Astrocyte (in vitro differentiated cells and primary cell): ENCODE measurements at regions not wholly inside any gene's neighbourhood (a gene's known extent, or its start where the extent isn't known, plus 50 kb on each side); places are given as distances from the start of the nearest gene placed in this dataset.

Experiments
- DNase-seq: peaks from one replicate; pipeline ENCODE4 v3.0.0-alpha.2; 2010; ENCODE audit warnings: low read depth
- FAIRE-seq: peaks from 2 replicates; lab custom pipeline; 2011; peaks lifted over from hg19 to GRCh38; lab: Jason Lieb, UNC
- H2AFZ ChIP-seq: 2 replicates; pipeline ENCODE4 v1.6.0; 2012; ENCODE audit warnings: low read depth, low read length, inconsistent platforms
- H3K27ac ChIP-seq: 2 replicates; pipeline ENCODE4 v1.5.1; 2011; ENCODE audit warnings: low read depth, low read length, inconsistent platforms
- H3K27me3 ChIP-seq: 2 replicates; pipeline ENCODE4 v1.6.0; 2011; ENCODE audit warnings: low read length, inconsistent platforms; ENCODE audit not compliant: insufficient read depth
- H3K36me3 ChIP-seq: 2 replicates; pipeline ENCODE4 v1.5.1; 2011; ENCODE audit warnings: low read length, inconsistent platforms; ENCODE audit not compliant: insufficient read depth
- H3K4me1 ChIP-seq: 2 replicates; pipeline ENCODE4 v1.5.1; 2011; ENCODE audit warnings: low read length, inconsistent platforms; ENCODE audit not compliant: insufficient read depth
- H3K4me2 ChIP-seq: 2 replicates; pipeline ENCODE4 v1.6.0; 2012; ENCODE audit warnings: low read length, inconsistent platforms
- H3K4me3 ChIP-seq: 2 replicates; pipeline ENCODE4 v1.5.1; 2011; ENCODE audit warnings: low read depth, mild to moderate bottlenecking, low read length, inconsistent platforms; ENCODE audit not compliant: insufficient read depth
- H3K79me2 ChIP-seq: 2 replicates; pipeline ENCODE4 v1.6.0; 2012; ENCODE audit warnings: mild to moderate bottlenecking, low read length, inconsistent platforms; ENCODE audit not compliant: insufficient read depth
- H3K9ac ChIP-seq: 2 replicates; pipeline ENCODE4 v1.6.0; 2012; ENCODE audit warnings: mild to moderate bottlenecking, low read length, inconsistent platforms
- H3K9me3 ChIP-seq: 2 replicates; pipeline ENCODE4 v1.5.1; 2012; ENCODE audit warnings: low read depth, mild to moderate bottlenecking, low read length, inconsistent platforms; ENCODE audit not compliant: insufficient read depth
- H4K20me1 ChIP-seq: 2 replicates; pipeline ENCODE4 v1.6.0; 2012; ENCODE audit warnings: low read length, inconsistent platforms; ENCODE audit not compliant: insufficient read depth
- H3K27ac Mint-ChIP-seq: one replicate; pipeline ENCODE4 v1.8.0; 2021; ENCODE audit warnings: mild to moderate bottlenecking, mixed read lengths; ENCODE audit not compliant: unreplicated experiment
- H3K27me3 Mint-ChIP-seq: one replicate; pipeline ENCODE4 v1.8.0; 2021; ENCODE audit warnings: low read depth, mixed read lengths; ENCODE audit not compliant: unreplicated experiment
- H3K36me3 Mint-ChIP-seq: one replicate; pipeline ENCODE4 v1.8.0; 2021; ENCODE audit warnings: low read depth, mixed read lengths; ENCODE audit not compliant: unreplicated experiment
- H3K4me1 Mint-ChIP-seq: one replicate; pipeline ENCODE4 v1.8.0; 2021; ENCODE audit warnings: low read depth, mixed read lengths; ENCODE audit not compliant: unreplicated experiment
- H3K4me3 Mint-ChIP-seq: one replicate; pipeline ENCODE4 v1.8.0; 2021; ENCODE audit warnings: mild to moderate bottlenecking, moderate library complexity, mixed read lengths; ENCODE audit not compliant: unreplicated experiment
- H3K9me3 Mint-ChIP-seq: one replicate; pipeline ENCODE4 v1.8.0; 2021; ENCODE audit warnings: mild to moderate bottlenecking, mixed read lengths; ENCODE audit not compliant: unreplicated experiment
- CTCF ChIP-seq: IDR thresholded peaks from 2 replicates; pipeline ENCODE4 v1.5.1; 2011; ENCODE audit warnings: low read depth, mild to moderate bottlenecking, inconsistent platforms, low read length, moderate library complexity; ENCODE audit not compliant: insufficient read depth
- EZH2 ChIP-seq: IDR thresholded peaks from 2 replicates; pipeline ENCODE4 v1.6.1; 2012; ENCODE audit warnings: mild to moderate bottlenecking, low read length, inconsistent platforms; ENCODE audit not compliant: insufficient read depth

GRCh38 chr12:126830778-126831680 is 1435.9 kb upstream of the TMEM132C start:
- H3K9me3 ChIP-seq = peaks cover 3% of the 10 kb centered on the region
- Mint-ChIP-seq H3K9me3 (peaks cover 15% of the 10 kb centered on the region), H3K36me3 (no peaks in the 10 kb centered on the region), H3K4me3 (no peak overlapping the region), H3K4me1 (no peaks in the 10 kb centered on the region), H3K27me3 (no peaks in the 10 kb centered on the region), H3K27ac (no peak overlapping the region)
- H3K4me3 ChIP-seq = no peak overlapping the region
- no peaks in the 10 kb centered on the region for H4K20me1 ChIP-seq
- H3K36me3 ChIP-seq = no peaks in the 10 kb centered on the region
- no peak overlapping the region for H3K9ac ChIP-seq
- no peak for FAIRE-seq
- H2AFZ ChIP-seq = no peak overlapping the region
- H3K27ac ChIP-seq = no peak overlapping the region
- TF ChIP-seq CTCF = no peak
- TF ChIP-seq EZH2 = no peak
- H3K4me1 ChIP-seq = no peaks in the 10 kb centered on the region
- DNase-seq = no peak
- H3K79me2 ChIP-seq = no peaks in the 10 kb centered on the region
- H3K27me3 ChIP-seq = no peaks in the 10 kb centered on the region
- H3K4me2 ChIP-seq = no peak overlapping the region

DNA sequence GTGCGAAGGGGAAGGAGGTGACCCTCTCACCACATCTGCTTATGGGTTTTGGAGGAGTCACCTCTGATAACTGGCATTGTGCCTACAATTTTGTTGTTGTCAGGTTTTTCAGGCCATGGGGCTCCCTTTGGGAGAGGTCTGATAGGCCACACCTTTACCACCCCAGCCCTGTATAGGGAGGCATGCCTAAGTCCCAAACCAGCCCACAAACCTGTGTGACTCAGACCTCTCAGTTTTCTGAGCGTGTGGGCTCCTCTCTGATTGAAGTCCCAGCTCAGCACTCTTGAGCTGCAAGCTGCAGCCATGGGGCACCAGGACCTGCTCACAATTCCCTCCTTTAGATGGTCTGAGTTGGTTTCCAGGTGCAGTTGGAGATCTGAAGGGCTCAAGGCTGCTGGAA is 1429.3 kb upstream of the TMEM132C start:
- Histone ChIP-seq H3K79me2 (no peaks in the 10 kb centered on the region), H4K20me1 (no peaks in the 10 kb centered on the region), H3K4me1 (no peaks in the 10 kb centered on the region), H3K4me3 (no peak overlapping the region), H3K4me2 (no peak overlapping the region), H3K36me3 (no peaks in the 10 kb centered on the region), H3K9ac (no peak overlapping the region), H2AFZ (no peak overlapping the region), H3K27ac (no peak overlapping the region), H3K27me3 (no peaks in the 10 kb centered on the region), H3K9me3 (peaks cover 5% of the 10 kb centered on the region)
- no peak for FAIRE-seq
- Mint-ChIP-seq H3K27me3 (no peaks in the 10 kb centered on the region), H3K36me3 (no peaks in the 10 kb centered on the region), H3K27ac (no peak overlapping the region), H3K4me1 (no peaks in the 10 kb centered on the region), H3K9me3 (peaks cover 9% of the 10 kb centered on the region), H3K4me3 (no peak overlapping the region)
- TF ChIP-seq CTCF (no peak), EZH2 (no peak)
- DNase-seq = no peak
